Panc1 (cell line): ENCODE measurements at regions not wholly inside any gene's neighbourhood (a gene's known extent, or its start where the extent isn't known, plus 50 kb on each side); places are given as distances from the start of the nearest gene placed in this dataset.

Source experiments
- ATAC-seq: fragments of 200-7000 bp; cut with Tn5 transposase; 2 replicates; pipeline ENCODE4 v1.9.1; 2020; ENCODE audit warnings: mild to moderate bottlenecking, moderate library complexity
- BruUV-seq: library from RNA; stranded (reverse); fragments of 400-500 nt; replicated peaks from 2 replicates; lab custom pipeline; 2021; lab: Mats Ljungman, UMichigan
- CTCF ChIA-PET: fragments of 300-600 bp; sonication (Branson Sonifier 250); formaldehyde crosslinking; loops from one replicate; lab custom pipeline; 2022; ENCODE audit warnings: antibody characterized with exemption; lab: Charles Lee
- POLR2A ChIA-PET: fragments of 300-600 bp; sonication (Branson Sonifier 250); formaldehyde crosslinking; loops from one replicate; lab custom pipeline; 2022; ENCODE audit warnings: antibody characterized with exemption; lab: Charles Lee
- DNase-seq: peaks from one replicate; pipeline ENCODE4 v3.0.0-alpha.2; 2010; ENCODE audit warnings: low read depth, low spot score
- H3K27ac ChIP-seq: 2 replicates; pipeline ENCODE4 v1.5.1; 2011; ENCODE audit warnings: mild to moderate bottlenecking, low read length, inconsistent platforms
- H3K27me3 ChIP-seq: fragments of 200-500 bp; sonication (Bioruptor generic); 2 replicates; pipeline ENCODE4 v1.6.0; 2014; ENCODE audit warnings: low read length, inconsistent platforms; ENCODE audit not compliant: control insufficient read depth, insufficient read depth
- H3K36me3 ChIP-seq: fragments of 200-500 bp; sonication (Bioruptor generic); 2 replicates; pipeline ENCODE4 v1.5.1; 2014; ENCODE audit warnings: inconsistent platforms, mild to moderate bottlenecking, low read length, moderate library complexity; ENCODE audit not compliant: control insufficient read depth, insufficient read depth
- H3K4me1 ChIP-seq: 2 replicates; pipeline ENCODE4 v1.5.1; 2011; ENCODE audit warnings: inconsistent platforms, mild to moderate bottlenecking, low read length, moderate library complexity; ENCODE audit not compliant: control insufficient read depth, insufficient read depth
- H3K4me3 ChIP-seq, 2 experiments: 2 replicates each; pipeline ENCODE4 v1.5.1; 2011 to 2012; ENCODE audit warnings: low read depth in 2 of 2, low read length in 2 of 2, mild to moderate bottlenecking in 2 of 2, inconsistent platforms in 1 of 2, moderate library complexity in 1 of 2
- H3K9me3 ChIP-seq: fragments of 200-500 bp; sonication (Bioruptor generic); 2 replicates; pipeline ENCODE4 v1.5.1; 2014; ENCODE audit warnings: low read depth, mild to moderate bottlenecking, inconsistent platforms, low read length, moderate library complexity; ENCODE audit not compliant: control insufficient read depth, insufficient read depth
- POLR2AphosphoS5 ChIP-seq: IDR thresholded peaks from 2 replicates; pipeline ENCODE4 v1.6.1; 2012; ENCODE audit warnings: mild to moderate bottlenecking, low read depth, low read length, moderate library complexity
- REST ChIP-seq, 2 experiments: IDR thresholded peaks; 2 replicates each; pipeline ENCODE4 v1.6.1; 2011 to 2012; ENCODE audit warnings: low read depth in 2 of 2, control low read depth in 1 of 2, low read length in 1 of 2, mild to moderate bottlenecking in 1 of 2, moderate library complexity in 1 of 2; ENCODE audit not compliant: insufficient read depth in 1 of 2
- SIN3A ChIP-seq: IDR thresholded peaks from 2 replicates; pipeline ENCODE4 v1.6.1; 2012; ENCODE audit warnings: low read depth, mild to moderate bottlenecking, low read length, moderate library complexity, borderline replicate concordance; ENCODE audit not compliant: insufficient read depth
- TCF7L2 ChIP-seq: IDR thresholded peaks from 2 replicates; pipeline ENCODE4 v1.6.1; 2011; ENCODE audit warnings: mild to moderate bottlenecking, low read depth, low read length, inconsistent platforms
- in situ Hi-C: cut with HindIII; loops from 2 replicates; pipeline ENCODE4 v1.10.0; 2016; ENCODE audit warnings: low sequenced_read_pairs, low pct_unique_long_range_greater_than_20kb
- intact Hi-C: fragments of 100-400 bp; cut with micrococcal nuclease; formaldehyde crosslinking; loops from one replicate; pipeline ENCODE4 v1.10.0; 2022; ENCODE audit not compliant: unreplicated experiment
- TF ChIP-seq, protein P1 (sequence below): fragments of 450-650 bp; IDR thresholded peaks from 2 replicates; pipeline ENCODE4 v1.5.1; 2017; ENCODE audit warnings: mild to moderate bottlenecking

GRCh38 chr3:22306454-22306853, 555.4 kb upstream of the ZNF385D start:
- Histone ChIP-seq H3K27ac (no peak overlapping the region), H3K4me3 (no peak overlapping the region), H3K36me3 (no peaks in the 10 kb centered on the region), H3K9me3 (no peaks in the 10 kb centered on the region), H3K4me1 (no peaks in the 10 kb centered on the region), H3K27me3 (no peaks in the 10 kb centered on the region)
- TF ChIP-seq POLR2AphosphoS5 (no peak), SIN3A (no peak), TCF7L2 (no peak), REST (IDR thresholded peaks at IDR 0.05; ENCODE audit: insufficient read depth in 1 of 2, low read depth in 2 of 2, low read length in 1 of 2) (no peak)
- TF ChIP-seq, protein P1, sequence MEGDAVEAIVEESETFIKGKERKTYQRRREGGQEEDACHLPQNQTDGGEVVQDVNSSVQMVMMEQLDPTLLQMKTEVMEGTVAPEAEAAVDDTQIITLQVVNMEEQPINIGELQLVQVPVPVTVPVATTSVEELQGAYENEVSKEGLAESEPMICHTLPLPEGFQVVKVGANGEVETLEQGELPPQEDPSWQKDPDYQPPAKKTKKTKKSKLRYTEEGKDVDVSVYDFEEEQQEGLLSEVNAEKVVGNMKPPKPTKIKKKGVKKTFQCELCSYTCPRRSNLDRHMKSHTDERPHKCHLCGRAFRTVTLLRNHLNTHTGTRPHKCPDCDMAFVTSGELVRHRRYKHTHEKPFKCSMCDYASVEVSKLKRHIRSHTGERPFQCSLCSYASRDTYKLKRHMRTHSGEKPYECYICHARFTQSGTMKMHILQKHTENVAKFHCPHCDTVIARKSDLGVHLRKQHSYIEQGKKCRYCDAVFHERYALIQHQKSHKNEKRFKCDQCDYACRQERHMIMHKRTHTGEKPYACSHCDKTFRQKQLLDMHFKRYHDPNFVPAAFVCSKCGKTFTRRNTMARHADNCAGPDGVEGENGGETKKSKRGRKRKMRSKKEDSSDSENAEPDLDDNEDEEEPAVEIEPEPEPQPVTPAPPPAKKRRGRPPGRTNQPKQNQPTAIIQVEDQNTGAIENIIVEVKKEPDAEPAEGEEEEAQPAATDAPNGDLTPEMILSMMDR: no peak
- no peak for ATAC-seq
- ChIA-PET POLR2A (no interaction called here), CTCF (no interaction called here)
- intact Hi-C loops: no loop called here
- in situ Hi-C loops: no loop called here
- no peak for DNase-seq
- no TSS peak for BruUV-seq

DNA sequence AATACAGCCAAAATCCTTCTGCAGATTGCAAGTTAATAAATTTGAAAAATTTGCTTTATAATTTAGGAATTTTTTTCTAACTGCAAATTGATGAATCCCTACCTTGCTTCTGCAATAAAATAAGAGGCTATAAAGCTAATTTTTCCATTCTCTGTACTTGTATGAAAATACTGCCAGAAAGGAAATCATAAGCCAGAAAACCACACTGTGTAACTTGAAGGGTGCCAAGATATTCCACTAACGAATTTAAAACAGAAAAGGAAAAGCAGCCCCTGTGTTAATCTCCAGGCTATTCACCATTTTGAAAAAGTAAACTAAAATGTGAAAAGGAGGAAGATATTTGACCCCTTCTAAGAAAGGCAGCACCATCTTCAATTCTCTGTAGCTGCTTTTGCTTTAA, 557.9 kb upstream of the ZNF385D start:
- no peak for ATAC-seq
- Histone ChIP-seq H3K4me1 (no peaks in the 10 kb centered on the region), H3K9me3 (no peaks in the 10 kb centered on the region), H3K27me3 (no peaks in the 10 kb centered on the region), H3K27ac (no peak overlapping the region), H3K36me3 (no peaks in the 10 kb centered on the region), H3K4me3 (no peak overlapping the region)
- TF ChIP-seq SIN3A (no peak), REST (IDR thresholded peaks at IDR 0.05; ENCODE audit: insufficient read depth in 1 of 2, low read depth in 2 of 2, low read length in 1 of 2) (no peak), TCF7L2 (no peak), POLR2AphosphoS5 (no peak)
- TF ChIP-seq, protein P1: no peak
- BruUV-seq: no TSS peak
- no peak for DNase-seq
- intact Hi-C loops: no loop called here
- in situ Hi-C loops: no loop called here
- POLR2A ChIA-PET: no interaction called here
- CTCF ChIA-PET: no interaction called here
